ENCODE measurements at regions not wholly inside any gene's neighbourhood (a gene's known extent, or its start where the extent isn't known, plus 50 kb on each side); places are given as distances from the start of the nearest gene placed in this dataset.

- no peak overlapping the region for H3K4me3 ChIP-seq
- no peak for DNase-seq (ENCODE audit: low spot score)
- TF ChIP-seq, protein P1, sequence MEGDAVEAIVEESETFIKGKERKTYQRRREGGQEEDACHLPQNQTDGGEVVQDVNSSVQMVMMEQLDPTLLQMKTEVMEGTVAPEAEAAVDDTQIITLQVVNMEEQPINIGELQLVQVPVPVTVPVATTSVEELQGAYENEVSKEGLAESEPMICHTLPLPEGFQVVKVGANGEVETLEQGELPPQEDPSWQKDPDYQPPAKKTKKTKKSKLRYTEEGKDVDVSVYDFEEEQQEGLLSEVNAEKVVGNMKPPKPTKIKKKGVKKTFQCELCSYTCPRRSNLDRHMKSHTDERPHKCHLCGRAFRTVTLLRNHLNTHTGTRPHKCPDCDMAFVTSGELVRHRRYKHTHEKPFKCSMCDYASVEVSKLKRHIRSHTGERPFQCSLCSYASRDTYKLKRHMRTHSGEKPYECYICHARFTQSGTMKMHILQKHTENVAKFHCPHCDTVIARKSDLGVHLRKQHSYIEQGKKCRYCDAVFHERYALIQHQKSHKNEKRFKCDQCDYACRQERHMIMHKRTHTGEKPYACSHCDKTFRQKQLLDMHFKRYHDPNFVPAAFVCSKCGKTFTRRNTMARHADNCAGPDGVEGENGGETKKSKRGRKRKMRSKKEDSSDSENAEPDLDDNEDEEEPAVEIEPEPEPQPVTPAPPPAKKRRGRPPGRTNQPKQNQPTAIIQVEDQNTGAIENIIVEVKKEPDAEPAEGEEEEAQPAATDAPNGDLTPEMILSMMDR (IDR thresholded peaks at IDR 0.05) = no peak
- H3K27ac ChIP-seq = no peak overlapping the region
Measured at GRCh38 chr2:15866563-15867193, 73.7 kb upstream of the MYCN start.

GRCh38 chr2:15867194-15868171, 72.9 kb upstream of the MYCN start:
- no peak overlapping the region for H3K27ac ChIP-seq
- TF ChIP-seq, protein P1 (IDR thresholded peaks at IDR 0.05) = no peak
- DNase-seq (ENCODE audit: low spot score) = no peak
- no peak overlapping the region for H3K4me3 ChIP-seq

GRCh38 chr2:15868186-15868585, 72.2 kb upstream of the MYCN start:
- no peak for DNase-seq (ENCODE audit: low spot score)
- TF ChIP-seq, protein P1 (IDR thresholded peaks at IDR 0.05) = no peak
- H3K27ac ChIP-seq = no peak overlapping the region
- H3K4me3 ChIP-seq = no peak overlapping the region

GRCh38 chr2:15868704-15869103, 71.6 kb upstream of the MYCN start:
- Histone ChIP-seq H3K4me3 (no peak overlapping the region), H3K27ac (no peak overlapping the region)
- TF ChIP-seq, protein P1 (IDR thresholded peaks at IDR 0.05) = no peak
- DNase-seq (ENCODE audit: low spot score) = no peak

DNA sequence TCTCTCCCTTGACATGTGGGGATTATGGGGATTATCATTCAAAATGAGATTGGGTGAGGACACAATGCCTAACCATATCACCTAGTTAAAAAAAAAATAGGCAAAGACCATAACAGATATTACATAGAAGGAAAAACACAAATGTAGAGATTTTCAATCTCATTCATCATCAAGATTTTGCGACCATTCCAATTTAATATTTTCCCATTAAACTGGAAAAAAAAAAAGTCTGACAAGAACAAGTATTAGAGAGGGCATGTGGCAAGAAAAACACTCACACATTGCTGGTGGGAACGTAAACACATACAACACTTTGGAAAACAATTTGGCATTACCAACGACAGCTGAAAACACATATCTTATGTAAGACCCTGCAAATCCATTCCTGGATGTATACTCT, 71.0 kb upstream of the MYCN start:
- no peak overlapping the region for H3K4me3 ChIP-seq
- DNase-seq (ENCODE audit: low spot score) = no peak
- TF ChIP-seq, protein P1 (IDR thresholded peaks at IDR 0.05) = no peak
- H3K27ac ChIP-seq = no peak overlapping the region

DNA sequence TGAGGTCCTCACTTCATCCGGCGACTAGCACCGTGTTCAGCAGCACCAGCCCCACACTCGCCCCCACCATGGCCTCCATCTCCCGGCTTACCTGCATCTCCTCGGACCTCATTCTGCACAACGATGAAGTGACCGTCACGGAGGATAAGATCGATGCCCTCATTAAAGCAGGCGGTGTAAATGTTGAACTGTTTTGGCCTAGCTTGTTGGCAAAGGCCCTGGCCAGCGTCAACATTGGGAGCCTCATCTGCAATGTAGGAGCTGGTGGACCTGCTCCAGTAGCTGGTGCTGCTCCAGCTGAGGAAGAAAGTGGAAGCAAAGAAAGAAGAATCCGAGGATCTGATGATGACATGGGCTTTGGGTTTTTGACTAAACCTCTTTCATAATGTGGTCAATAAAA, 70.5 kb upstream of the MYCN start:
- Histone ChIP-seq H3K4me3 (no peak overlapping the region), H3K27ac (no peak overlapping the region)
- TF ChIP-seq, protein P1 (IDR thresholded peaks at IDR 0.05) = no peak
- no peak for DNase-seq (ENCODE audit: low spot score)
